ENCODE measurements at regions not wholly inside any gene's neighbourhood (a gene's known extent, or its start where the extent isn't known, plus 50 kb on each side); places are given as distances from the start of the nearest gene placed in this dataset.

GRCh38 chr21:39051588-39051949 is 131.7 kb downstream of the PSMG1 start:
- DNase-seq: no peak

GRCh38 chr21:39050841-39051587 is 132.2 kb downstream of the PSMG1 start:
- DNase-seq: no peak

DNA sequence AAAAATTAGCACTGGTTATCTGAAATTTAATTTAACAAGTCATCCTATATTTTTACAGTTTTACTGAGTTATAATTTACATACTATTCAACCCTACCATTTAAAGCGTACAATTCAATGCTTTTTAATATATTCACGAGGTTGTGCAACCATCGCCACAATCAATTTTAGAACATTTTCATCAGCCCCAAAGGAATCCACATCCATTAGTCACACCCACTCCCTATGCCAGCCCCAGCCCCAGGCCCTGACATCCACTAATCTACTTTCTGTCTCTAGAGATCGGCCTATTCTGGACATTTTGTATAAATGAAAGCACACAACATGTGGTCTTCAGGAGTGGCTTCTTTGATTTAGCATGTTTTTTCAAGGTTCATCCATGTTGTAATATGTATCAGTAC is 134.7 kb downstream of the PSMG1 start:
- DNase-seq: no peak

DNA sequence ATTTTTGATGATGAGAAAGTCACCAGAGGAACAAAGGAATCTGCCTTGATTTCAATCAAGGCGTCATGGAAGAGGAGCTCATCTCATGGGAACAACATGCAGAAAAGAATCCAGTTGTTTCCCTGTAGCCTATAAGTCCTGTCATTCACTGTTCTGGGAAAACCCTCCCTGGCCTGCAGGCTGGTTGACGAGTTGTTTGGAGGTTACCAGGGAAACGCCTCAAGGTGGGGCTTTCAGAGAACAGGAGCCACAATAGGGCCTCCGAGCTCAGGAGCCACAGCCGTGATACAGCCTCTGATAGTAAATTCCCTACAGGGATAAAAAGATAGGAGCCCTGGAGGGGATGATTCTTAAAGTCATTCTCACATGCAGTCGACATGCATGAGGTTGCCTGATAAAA is 135.2 kb downstream of the PSMG1 start:
- no peak for DNase-seq

- DNase-seq: no peak
Observed at GRCh38 chr21:39047046-39047445, 136.2 kb downstream of the PSMG1 start.

DNA sequence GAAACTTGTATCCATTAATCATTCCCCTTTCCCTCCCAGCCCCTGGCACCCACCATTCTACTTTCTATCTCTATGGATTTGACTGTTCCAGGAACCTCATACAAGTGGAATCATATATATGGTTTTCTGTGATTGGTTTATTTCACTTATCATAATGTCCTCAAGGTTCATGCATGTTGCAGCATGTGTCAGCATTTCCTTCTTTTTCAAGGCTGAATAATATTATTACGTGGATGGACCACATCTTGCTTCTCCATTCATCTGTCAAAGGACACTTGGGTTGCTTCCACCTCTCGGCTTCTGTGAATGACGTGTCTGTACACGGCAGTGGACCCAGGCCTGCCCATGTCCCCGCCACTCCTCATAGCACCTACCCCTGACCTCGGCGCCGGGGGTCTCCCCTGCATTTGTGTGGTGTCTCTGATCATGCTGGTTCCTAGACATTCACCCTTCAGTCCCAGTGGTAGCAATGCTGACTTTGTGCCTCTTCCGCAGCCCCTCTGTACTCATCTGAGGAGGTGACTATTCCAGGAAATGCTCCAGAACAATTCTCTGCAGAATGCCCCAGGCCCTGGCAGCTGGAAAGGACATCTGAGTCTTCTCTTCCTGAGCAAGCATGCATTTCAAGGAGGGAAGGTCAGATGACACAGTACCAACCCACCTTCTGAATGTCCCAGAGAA is 136.9 kb downstream of the PSMG1 start:
- DNase-seq: no peak

- DNase-seq: no peak
Observed at GRCh38 chr21:39041816-39042215, 141.4 kb downstream of the PSMG1 start.

DNA sequence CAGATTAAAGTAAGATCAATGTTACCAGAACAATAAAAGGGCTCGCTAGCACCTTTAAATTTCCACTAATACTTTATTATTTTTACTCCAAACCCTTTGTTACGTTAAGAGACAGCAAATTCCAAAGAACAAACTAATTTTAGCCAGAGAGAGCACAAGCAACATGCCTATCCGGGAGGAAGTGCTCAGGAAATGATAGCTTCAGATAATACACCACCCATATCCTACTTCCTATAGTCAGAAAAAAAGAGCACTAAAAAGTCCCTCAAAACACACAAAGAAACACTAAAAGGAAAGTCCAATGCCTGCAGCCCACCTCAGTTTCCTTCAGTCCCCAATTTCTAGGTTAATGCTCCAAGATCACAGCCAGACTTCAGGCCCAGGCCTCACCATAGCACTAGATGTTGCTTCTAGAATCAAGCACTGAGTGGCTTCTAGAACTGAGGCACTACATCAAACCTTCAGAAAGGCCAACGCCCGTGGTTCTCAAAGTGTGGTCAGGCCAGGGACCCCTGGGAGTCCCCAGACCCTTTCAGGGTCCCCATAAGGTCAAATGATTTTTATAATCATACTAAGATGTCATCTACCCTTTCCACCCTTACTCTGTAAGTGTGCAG is 142.6 kb downstream of the PSMG1 start:
- DNase-seq: no peak

GRCh38 chr21:39037807-39038405 is 145.3 kb downstream of the PSMG1 start:
- peak; percentile 7 for DNase-seq

DNA sequence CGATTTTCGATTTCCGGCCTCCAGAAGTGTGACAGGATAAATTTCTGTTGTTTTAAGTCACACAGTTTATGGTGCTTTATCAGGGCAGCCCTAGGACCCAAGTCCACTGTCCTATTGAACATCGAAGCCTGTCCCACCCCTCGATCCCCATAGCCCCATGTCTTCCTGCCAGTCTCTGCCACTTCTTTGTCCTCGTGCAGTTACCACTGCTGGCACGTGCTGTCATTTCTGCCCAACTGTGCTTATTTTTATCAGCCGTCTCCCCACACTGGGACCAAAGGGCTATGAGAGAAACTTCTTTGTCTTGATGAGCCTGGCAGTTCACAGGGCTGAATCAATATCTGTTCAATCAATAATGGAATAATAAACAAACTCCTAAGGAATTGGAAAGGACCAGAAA is 146.7 kb downstream of the PSMG1 start:
- DNase-seq: no peak

GRCh38 chr21:39034590-39035536 is 148.4 kb downstream of the PSMG1 start:
- no peak for DNase-seq

- no peak for DNase-seq
Observed at GRCh38 chr21:39033878-39034589, 149.2 kb downstream of the PSMG1 start.

- no peak for DNase-seq
Observed at GRCh38 chr21:39029900-39030884, 153.1 kb downstream of the PSMG1 start.

GRCh38 chr21:39029086-39029755 is 154.0 kb downstream of the PSMG1 start:
- no peak for DNase-seq

GRCh38 chr21:39025198-39025597 is 158.1 kb downstream of the PSMG1 start:
- no peak for DNase-seq

DNA sequence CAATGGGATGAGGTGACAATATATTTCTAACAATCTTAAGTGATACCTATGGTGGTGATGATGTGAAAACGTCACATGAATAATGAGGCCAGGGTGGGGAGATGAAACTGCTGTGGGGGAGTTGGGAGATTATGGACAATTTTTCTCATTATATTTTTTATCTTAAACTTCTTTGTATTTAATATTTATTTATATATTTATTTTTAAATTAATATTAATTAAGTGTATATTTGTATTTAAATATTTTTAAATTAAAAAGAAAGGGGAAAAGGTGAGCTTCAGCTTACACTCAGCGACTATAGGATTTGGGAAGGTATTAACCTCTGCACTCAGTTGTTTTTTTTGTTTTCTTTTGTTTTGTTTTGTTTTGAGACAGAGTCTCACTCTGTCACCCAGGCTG is 158.7 kb downstream of the PSMG1 start:
- DNase-seq: no peak

DNA sequence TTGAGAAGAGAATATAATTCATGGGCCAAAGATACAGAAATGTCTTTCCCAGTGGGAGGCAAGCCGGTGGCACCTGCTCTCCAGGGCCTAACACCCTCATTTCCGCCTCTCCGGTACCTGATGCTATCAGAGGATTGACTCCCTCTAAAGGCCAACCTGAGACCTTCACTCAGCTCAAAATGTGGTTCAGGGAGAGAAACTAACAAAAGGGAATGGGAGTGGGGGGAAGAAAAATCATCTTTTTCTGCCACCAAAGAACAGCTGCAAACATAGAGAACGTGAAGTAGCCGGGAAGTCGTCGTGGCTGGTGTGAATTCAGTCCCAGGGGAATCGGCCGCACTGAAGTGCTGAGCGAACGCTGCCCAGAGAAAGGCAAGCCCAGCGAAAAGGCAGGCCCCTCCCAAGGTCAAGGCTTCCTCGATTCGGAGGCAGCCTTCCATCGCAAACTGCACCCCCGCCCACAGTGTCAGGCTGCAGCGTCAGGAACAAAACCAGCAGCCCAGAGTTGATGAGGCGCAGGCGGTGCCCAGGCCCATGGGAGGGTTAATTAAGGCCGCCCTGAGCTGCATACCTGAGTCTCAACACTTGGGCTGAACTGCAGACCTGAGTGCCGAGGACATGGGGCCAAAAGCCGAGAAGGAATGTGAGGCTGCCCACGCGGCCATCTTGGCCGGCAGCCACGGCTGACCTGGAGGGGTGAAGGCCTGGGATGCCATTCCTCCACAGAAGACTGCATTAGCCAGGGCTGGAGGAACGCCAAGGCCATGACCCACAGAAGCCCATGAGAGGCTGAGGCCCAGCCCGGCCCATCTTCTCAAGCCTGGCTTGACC is 160.2 kb downstream of the PSMG1 start:
- DNase-seq: no peak

DNA sequence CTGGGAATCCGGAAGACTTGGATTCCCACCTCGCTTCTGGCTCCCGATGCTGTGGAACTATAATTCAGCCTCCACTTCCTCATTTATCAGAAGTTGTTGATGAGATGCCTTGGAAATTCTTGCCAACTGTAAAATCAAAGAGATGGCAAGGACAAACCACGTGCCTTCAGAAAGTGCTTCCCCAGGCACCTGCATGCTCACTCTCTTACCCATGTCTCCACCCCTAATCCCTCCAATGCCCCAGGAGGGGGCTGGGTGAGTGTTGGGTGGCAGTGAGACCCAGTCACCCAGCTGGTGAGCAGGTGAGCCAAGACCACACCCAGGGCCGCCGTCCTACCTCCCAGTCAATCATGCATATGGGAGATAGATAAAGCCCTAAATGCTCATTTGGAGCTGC is 160.8 kb downstream of the PSMG1 start:
- no peak for DNase-seq

DNA sequence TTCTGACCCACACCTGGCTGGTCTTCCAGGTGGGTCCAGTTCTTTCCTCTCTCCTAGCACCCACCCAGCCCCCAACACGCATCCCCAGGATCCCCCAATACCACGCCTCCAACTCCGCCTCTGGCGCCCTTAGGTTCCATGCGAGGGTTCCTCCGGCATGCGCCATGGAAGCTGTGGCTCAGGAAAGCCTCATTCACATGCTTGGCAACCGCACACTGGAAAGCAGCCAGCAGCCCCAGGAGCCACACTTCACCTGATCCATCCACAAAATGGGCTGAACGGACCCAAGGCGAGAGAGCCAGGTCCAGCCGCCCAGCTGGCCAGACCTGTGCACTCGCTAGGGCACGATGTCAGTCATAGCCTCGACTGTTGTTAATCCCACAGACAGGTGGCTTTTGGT is 161.2 kb downstream of the PSMG1 start:
- DNase-seq: no peak

Measured in stimulated activated CD4-positive, alpha-beta T cell treated with anti-CD3 and anti-CD28 coated beads, Interleukin-15, amount 100 ng/mL, for 24 hours (primary cell).